NCI-H748 (cell line): ENCODE measurements at regions not wholly inside any gene's neighbourhood (a gene's known extent, or its start where the extent isn't known, plus 50 kb on each side); places are given as distances from the start of the nearest gene placed in this dataset.

Experiments
- DNase-seq: peaks from one replicate; lab custom pipeline; 2025; ENCODE audit not compliant: unreplicated experiment; lab: John Stamatoyannopoulos, UW

DNA sequence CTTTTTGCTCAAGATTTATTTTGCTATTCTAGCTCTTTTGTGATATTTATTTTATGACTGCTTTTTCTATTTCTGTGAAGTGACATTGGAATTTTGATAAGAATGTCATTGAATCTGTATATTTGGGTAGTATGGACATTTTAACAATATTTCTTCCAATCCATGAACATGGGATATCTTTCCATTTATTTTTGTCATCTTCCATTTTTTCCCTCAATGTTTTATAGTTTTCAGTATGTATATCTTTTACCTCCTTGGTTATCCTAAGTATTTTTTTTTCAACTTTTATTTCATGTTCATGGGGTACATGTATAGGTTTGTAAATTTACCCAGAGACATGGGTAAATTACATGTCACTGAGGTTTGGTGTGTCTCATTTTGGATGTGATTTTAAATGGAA is 74.1 kb upstream of the PREP start:
- DNase-seq = no peak

DNA sequence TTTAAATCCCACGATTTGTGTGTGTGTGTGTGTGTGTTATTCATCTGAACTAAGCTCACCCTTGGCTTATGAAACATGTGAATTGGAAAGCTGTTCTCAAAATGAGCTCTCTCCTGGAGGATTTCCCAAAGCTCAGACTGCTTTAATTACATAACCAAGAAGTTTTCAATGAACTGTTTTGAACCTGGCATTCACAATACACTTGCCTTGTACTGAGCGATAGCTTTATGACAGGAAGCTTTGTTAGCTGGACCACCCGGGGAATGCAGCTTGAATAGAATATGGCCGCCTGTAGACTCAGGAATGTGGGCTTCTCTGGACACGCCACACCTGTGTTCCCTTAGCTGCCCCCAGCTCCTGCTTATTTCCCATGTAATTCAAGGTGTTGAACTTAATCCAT is 71.4 kb upstream of the PREP start:
- DNase-seq = no peak

- no peak for DNase-seq
Observed at GRCh38 chr6:105469946-105470345, 67.1 kb upstream of the PREP start.

DNA sequence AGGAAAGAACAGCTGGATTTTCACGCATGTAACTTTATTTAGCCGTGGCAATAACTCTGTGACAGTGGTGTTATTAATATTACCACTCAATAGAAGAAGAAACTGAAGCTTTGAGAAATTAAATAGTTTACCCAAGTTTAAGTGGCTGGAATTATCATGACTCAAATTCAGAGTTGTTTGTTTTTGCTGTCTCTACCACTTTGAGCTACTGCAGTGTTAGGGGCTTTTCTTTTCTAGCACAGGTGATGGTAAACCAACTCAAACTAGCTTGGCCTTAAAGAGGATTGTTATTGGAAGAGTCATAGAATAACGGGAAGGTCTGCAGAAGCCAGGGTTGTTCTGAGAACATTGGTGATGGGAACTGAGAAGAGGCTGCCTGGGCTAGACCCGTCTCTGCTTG is 66.0 kb upstream of the PREP start:
- DNase-seq = no peak

DNA sequence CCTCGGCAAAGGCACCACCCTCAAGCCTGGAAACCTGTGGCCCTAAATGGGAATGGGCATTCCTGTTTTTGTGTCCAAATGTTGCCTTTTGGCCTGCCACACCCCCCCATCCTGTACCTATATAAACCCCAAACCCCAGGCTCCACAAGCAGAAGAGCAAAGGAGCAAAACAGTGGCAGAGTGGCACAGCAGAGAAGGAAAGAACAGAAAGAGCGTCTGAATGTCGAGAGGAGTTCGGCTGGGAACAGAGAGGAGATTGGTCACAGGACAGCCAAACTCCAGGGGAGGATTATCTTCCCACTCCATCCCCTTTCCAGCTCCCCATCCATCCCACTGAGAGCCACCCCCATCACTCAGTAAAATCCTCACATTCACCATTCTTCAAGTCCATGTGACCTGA is 58.0 kb upstream of the PREP start:
- DNase-seq = no peak

DNA sequence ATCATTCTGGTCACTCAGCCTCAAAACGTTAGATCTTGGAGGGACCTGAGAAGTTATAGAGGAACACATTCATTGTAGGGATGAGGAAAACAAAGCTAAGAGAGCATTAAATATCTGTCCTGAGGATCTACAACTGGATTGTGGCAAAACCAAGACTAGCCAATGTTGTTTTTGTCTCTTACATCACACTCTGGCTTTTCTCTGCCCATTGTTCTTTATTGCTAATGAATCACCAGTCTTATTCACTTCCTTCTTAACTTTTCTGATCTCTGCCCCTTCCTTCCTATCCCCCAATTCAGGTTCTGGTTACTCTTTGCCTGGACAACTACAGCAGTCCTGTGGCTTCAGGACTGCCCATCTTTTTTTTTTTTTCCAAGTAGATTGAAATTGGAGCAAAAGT is 57.0 kb upstream of the PREP start:
- no peak for DNase-seq

- no peak for DNase-seq
Observed at GRCh38 chr6:105459049-105459448, 56.2 kb upstream of the PREP start.

DNA sequence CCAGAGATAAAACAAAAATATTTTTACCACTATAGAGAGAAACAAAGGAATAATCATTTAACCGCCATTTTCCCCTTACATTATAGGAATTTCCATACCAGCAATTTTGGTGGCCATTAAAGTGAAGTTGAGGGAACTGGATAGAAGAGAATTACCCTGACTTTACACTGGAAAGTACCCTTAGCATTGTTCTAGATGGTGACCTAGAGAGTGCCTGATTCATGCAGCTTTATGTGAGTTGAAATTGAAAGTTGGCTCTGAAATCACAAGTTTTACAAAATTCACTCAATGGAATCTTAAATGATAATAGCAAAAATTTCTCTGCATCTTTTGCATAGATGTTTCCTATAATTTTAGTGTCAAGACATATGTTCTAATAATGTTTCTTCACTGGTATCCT is 55.7 kb upstream of the PREP start:
- DNase-seq = no peak

DNA sequence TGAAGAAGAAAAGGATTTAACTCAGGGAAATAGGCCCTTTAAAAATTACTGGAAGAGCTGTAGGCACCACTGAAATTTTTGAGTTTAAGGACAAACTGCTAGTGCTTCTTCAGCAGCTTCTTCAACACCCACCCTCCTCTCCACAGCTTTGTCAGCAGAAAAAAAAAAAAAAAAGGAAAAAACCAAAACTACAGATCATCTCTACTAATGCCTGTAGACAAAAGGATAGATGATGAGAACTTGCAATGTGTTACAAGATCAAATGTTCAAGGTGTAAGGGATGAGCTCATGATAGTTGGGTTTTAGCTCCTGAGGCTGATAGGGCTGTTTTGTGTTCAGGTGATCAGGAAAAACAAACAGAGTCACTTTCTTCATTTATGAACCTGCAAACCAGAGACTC is 55.2 kb upstream of the PREP start:
- DNase-seq = no peak

DNA sequence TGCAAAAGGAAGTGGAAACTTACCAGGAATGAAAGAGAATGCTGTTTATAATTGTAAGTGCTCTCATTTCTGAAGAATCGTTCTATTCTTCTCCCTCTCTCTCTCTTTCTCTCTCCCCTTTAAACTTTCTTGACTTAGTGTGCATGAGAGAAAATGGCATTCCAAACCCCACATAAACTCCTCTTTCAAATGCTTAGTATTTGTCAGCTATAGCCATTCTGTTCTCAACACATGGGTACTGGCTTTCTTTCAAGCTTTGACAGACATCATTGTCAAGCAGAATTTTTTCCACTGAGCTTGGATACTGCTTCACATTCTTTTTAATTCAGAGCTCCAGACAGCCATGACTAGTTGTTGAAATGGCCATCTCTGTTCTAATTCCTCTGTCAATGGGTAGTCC is 51.1 kb upstream of the PREP start:
- no peak for DNase-seq

DNA sequence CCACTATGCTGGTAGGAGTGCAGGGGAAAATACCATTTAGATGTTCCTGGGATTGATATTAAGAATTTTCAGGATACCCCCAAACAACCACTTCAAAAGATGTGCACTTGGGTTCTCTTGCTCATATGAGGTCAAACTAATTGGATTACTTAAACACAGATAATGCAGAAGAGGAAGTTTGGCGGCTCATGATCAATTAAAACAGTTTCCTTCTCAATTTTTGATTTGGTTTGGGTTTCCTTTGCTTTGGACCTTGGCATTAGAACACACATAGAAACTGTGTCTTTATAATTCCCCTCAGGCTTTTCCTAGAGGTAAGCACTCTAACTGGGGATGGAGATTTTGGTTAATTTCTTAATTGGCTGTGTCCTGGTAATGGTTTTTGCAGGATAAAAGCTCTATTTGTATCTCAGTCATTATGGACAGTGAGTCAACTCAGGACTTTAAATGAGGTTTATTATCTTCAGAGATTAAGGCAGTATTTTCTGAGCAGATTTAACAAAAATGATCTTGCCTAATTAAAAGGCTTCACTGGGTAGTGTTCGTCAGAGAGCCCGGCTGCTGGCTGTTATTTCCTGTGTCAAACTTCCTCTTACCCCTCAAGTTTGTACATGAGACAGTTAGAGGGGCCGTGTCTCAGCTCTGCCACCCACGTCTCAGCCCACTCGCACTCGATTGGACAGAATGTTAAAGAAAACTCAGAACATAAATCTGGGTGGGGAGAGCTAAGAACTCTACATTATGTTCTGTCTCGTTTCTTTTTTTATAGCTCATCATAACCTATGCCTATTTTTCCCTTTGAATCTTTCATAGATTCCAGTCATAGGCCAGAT is 50.3 kb upstream of the PREP start:
- no peak for DNase-seq
